ENCODE measurements at regions not wholly inside any gene's neighbourhood (a gene's known extent, or its start where the extent isn't known, plus 50 kb on each side); places are given as distances from the start of the nearest gene placed in this dataset.

DNA sequence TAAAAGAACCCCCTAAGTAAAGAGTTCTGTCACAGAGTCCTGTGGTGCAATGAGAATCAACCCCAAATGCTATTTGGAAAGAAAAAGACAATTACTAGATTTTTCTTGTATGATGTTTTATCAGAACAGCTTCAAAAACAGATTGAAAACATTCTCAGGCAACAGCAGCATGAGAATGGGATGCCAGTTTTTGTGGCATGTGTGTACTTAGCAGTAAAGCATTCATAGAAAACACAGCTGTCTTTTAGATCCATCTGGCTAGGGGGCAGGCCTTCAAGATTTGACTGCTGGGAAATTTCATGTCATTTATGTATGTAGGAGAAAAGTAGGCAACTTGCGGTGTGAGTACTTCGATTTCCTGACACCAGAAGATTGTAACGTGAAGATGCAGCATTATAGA, 170.5 kb upstream of the HTR2A start:
- no peak overlapping the region for H3K4me3 ChIP-seq (ENCODE audit: low read length)
- no peak overlapping the region for H3K9ac ChIP-seq (ENCODE audit: low read length)
- no peaks in the 10 kb centered on the region for H3K36me3 ChIP-seq (ENCODE audit: control insufficient read depth, low read depth, low read length)
- peaks cover 6% of the 10 kb centered on the region for H3K4me1 ChIP-seq (ENCODE audit: control insufficient read depth, low read depth, low read length)
- H3K27ac ChIP-seq (ENCODE audit: low read length) = no peak overlapping the region
- no peaks in the 10 kb centered on the region for H3K27me3 ChIP-seq (ENCODE audit: control insufficient read depth, insufficient read depth, low read length)
- H3K9me3 ChIP-seq (ENCODE audit: control insufficient read depth, low read depth, low read length) = no peaks in the 10 kb centered on the region

DNA sequence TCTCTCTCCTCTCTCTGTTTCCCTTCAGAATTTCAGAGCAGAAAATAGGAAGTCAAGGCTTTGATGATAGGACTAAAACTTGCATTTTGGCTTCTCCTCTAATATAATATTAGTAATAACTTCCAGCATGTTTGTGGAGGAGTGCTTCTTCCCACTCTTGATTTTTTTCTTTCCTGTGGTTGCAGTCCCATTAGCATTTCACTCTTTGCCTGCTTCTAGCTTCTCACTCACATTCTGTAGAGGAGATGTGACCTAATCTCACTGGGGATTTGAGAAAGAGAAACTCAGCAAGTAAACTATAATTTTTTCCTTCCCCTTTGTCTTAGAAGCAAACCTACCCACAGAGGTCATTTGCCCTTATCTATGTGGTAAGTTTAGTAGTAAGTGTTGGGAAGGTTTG, 169.4 kb upstream of the HTR2A start:
- H3K36me3 ChIP-seq (ENCODE audit: control insufficient read depth, low read depth, low read length) = no peaks in the 10 kb centered on the region
- H3K9ac ChIP-seq (ENCODE audit: low read length) = no peak overlapping the region
- H3K9me3 ChIP-seq (ENCODE audit: control insufficient read depth, low read depth, low read length) = no peaks in the 10 kb centered on the region
- no peak overlapping the region for H3K27ac ChIP-seq (ENCODE audit: low read length)
- no peaks in the 10 kb centered on the region for H3K27me3 ChIP-seq (ENCODE audit: control insufficient read depth, insufficient read depth, low read length)
- peaks cover 6% of the 10 kb centered on the region for H3K4me1 ChIP-seq (ENCODE audit: control insufficient read depth, low read depth, low read length)
- no peak overlapping the region for H3K4me3 ChIP-seq (ENCODE audit: low read length)

DNA sequence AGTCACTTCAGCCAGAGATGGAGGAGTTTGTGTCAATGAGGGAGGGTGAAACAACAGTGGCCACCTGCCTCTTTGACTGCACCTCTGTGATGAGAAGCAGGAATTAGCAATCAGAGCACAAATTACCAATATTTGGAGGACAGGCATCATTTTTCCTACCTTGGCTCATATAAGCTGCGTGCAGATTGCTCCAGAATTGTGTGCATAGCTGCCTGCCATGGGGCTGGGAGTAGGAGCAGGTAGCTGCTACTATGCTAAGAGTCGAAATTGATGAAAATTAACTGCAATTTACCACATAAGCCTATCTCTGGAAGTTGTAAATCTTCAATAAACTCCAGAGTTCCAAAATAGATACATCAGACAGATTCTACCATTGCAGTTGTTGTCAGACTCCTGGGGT, 167.5 kb upstream of the HTR2A start:
- Histone ChIP-seq H3K9ac (ENCODE audit: low read length) (no peak overlapping the region), H3K9me3 (ENCODE audit: control insufficient read depth, low read depth, low read length) (peaks cover 7% of the 10 kb centered on the region), H3K27ac (ENCODE audit: low read length) (no peak overlapping the region), H3K4me3 (ENCODE audit: low read length) (no peak overlapping the region), H3K4me1 (ENCODE audit: control insufficient read depth, low read depth, low read length) (peaks cover 3% of the 10 kb centered on the region), H3K36me3 (ENCODE audit: control insufficient read depth, low read depth, low read length) (no peaks in the 10 kb centered on the region), H3K27me3 (ENCODE audit: control insufficient read depth, insufficient read depth, low read length) (no peaks in the 10 kb centered on the region)

GRCh38 chr13:47049276-47049989, 152.6 kb upstream of the HTR2A start:
- H3K36me3 ChIP-seq (ENCODE audit: control insufficient read depth, low read depth, low read length) = no peaks in the 10 kb centered on the region
- no peak overlapping the region for H3K9ac ChIP-seq (ENCODE audit: low read length)
- H3K27me3 ChIP-seq (ENCODE audit: control insufficient read depth, insufficient read depth, low read length) = no peaks in the 10 kb centered on the region
- no peak overlapping the region for H3K4me3 ChIP-seq (ENCODE audit: low read length)
- no peaks in the 10 kb centered on the region for H3K9me3 ChIP-seq (ENCODE audit: control insufficient read depth, low read depth, low read length)
- no peak overlapping the region for H3K27ac ChIP-seq (ENCODE audit: low read length)
- peaks cover 13% of the 10 kb centered on the region for H3K4me1 ChIP-seq (ENCODE audit: control insufficient read depth, low read depth, low read length)

GRCh38 chr13:47046706-47047105, 149.9 kb upstream of the HTR2A start:
- Histone ChIP-seq H3K4me1 (ENCODE audit: control insufficient read depth, low read depth, low read length) (peaks cover 13% of the 10 kb centered on the region), H3K9ac (ENCODE audit: low read length) (no peak overlapping the region), H3K36me3 (ENCODE audit: control insufficient read depth, low read depth, low read length) (no peaks in the 10 kb centered on the region), H3K9me3 (ENCODE audit: control insufficient read depth, low read depth, low read length) (no peaks in the 10 kb centered on the region), H3K27ac (ENCODE audit: low read length) (no peak overlapping the region), H3K4me3 (ENCODE audit: low read length) (no peak overlapping the region), H3K27me3 (ENCODE audit: control insufficient read depth, insufficient read depth, low read length) (no peaks in the 10 kb centered on the region)

DNA sequence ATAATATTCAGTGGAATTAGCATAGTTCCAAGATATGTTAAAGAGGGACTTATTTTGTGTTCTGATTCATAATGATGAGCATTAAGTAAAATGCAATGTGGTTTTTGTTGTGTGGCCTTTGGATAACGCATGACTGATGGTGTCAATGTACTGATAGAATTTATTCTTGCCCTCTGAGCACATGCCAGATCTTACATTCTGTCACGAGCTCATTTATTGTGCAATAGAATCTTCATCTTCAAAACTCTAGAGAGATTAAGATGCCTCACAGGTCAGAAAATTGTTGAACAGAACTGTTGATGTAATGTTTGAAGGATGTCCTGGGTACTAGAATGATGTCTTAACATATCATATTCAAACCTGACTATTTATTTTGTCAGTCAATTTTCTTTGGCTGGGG, 148.0 kb upstream of the HTR2A start:
- H3K9ac ChIP-seq (ENCODE audit: low read length) = no peak overlapping the region
- peaks cover 13% of the 10 kb centered on the region for H3K4me1 ChIP-seq (ENCODE audit: control insufficient read depth, low read depth, low read length)
- H3K4me3 ChIP-seq (ENCODE audit: low read length) = no peak overlapping the region
- H3K9me3 ChIP-seq (ENCODE audit: control insufficient read depth, low read depth, low read length) = no peaks in the 10 kb centered on the region
- no peak overlapping the region for H3K27ac ChIP-seq (ENCODE audit: low read length)
- no peaks in the 10 kb centered on the region for H3K36me3 ChIP-seq (ENCODE audit: control insufficient read depth, low read depth, low read length)
- H3K27me3 ChIP-seq (ENCODE audit: control insufficient read depth, insufficient read depth, low read length) = no peaks in the 10 kb centered on the region

GRCh38 chr13:47039106-47039505, 142.3 kb upstream of the HTR2A start:
- Histone ChIP-seq H3K9me3 (ENCODE audit: control insufficient read depth, low read depth, low read length) (no peaks in the 10 kb centered on the region), H3K36me3 (ENCODE audit: control insufficient read depth, low read depth, low read length) (no peaks in the 10 kb centered on the region), H3K27ac (ENCODE audit: low read length) (no peak overlapping the region), H3K9ac (ENCODE audit: low read length) (no peak overlapping the region), H3K4me1 (ENCODE audit: control insufficient read depth, low read depth, low read length) (peaks cover 18% of the 10 kb centered on the region), H3K27me3 (ENCODE audit: control insufficient read depth, insufficient read depth, low read length) (no peaks in the 10 kb centered on the region), H3K4me3 (ENCODE audit: low read length) (no peak overlapping the region)

DNA sequence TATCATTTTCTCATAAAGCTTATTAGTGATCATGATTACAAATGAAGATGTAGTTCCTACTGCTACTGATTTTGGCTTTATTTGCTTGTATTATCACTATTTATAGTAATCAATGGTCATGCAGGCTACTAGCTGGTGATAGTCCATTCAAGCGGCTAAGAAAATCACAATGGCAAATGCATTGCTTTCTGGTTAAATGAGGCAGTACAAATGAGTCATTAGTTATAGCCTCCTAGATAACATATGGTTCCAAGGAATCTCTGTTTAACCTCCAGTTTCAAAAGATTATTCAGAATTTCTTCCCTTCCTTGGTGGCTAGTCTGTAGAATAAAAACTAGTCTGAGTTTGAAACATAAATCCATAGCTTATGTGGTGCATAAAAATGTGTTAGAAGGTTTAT, 141.3 kb upstream of the HTR2A start:
- no peaks in the 10 kb centered on the region for H3K27me3 ChIP-seq (ENCODE audit: control insufficient read depth, insufficient read depth, low read length)
- H3K9ac ChIP-seq (ENCODE audit: low read length) = no peak overlapping the region
- H3K4me3 ChIP-seq (ENCODE audit: low read length) = no peak overlapping the region
- H3K27ac ChIP-seq (ENCODE audit: low read length) = no peak overlapping the region
- H3K4me1 ChIP-seq (ENCODE audit: control insufficient read depth, low read depth, low read length) = peaks cover 18% of the 10 kb centered on the region
- no peaks in the 10 kb centered on the region for H3K9me3 ChIP-seq (ENCODE audit: control insufficient read depth, low read depth, low read length)
- H3K36me3 ChIP-seq (ENCODE audit: control insufficient read depth, low read depth, low read length) = no peaks in the 10 kb centered on the region

DNA sequence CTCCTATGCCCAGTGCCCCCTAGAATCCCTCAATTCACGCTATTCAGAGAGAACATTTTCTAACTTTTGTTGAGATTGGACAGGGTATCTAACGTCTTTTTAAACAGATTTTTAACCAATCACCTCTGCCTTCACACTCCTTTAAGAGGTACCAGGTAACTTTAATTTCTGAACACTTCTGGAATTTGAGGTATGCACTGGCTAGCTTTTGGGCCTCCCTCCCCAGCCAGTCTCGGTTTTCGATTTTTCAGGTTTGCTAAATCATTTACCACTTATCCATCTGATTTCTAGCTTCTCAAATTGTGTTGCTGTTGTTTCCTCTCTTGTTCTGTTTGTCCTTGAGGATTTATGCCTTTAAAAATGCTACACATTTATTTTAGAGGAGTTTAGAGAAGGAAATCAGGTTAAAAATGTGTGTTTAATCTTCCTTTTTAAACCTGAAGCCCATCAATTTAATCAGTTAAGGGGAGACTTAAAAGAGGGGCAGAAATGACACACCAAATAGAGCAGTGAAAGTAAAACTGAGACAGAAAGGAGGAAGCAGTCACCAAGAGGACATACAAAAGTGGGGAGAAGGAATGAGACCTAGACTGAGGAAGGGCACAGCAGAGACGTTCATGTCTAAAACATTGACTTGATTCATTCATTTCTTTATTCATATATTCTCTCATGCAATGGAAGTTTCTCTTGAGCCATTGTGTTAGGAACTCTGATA, 139.6 kb upstream of the HTR2A start:
- Histone ChIP-seq H3K9me3 (ENCODE audit: control insufficient read depth, low read depth, low read length) (no peaks in the 10 kb centered on the region), H3K36me3 (ENCODE audit: control insufficient read depth, low read depth, low read length) (no peaks in the 10 kb centered on the region), H3K9ac (ENCODE audit: low read length) (no peak overlapping the region), H3K27ac (ENCODE audit: low read length) (peak overlapping the region; percentile 2), H3K4me3 (ENCODE audit: low read length) (no peak overlapping the region), H3K4me1 (ENCODE audit: control insufficient read depth, low read depth, low read length) (peaks cover 18% of the 10 kb centered on the region), H3K27me3 (ENCODE audit: control insufficient read depth, insufficient read depth, low read length) (no peaks in the 10 kb centered on the region)

DNA sequence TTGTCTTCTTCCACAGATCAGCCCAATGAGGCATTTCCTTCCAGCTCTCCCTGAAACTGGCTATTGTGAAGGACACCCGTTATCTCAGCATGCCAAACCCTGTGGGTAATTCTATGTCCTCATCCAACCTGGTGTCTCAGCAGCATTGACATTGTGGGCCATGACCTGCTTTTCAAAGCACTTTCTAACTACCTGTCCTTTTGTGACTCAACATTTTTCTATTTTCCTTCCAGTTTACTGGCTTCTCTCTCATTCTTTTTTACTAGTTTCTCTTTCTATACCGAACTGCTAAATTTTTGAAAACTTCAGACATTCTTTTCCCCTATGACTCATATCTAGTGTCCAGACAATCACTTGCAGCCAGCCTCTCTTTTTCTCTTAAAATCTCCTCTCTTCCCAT, 136.4 kb upstream of the HTR2A start:
- H3K4me3 ChIP-seq (ENCODE audit: low read length) = no peak overlapping the region
- H3K9me3 ChIP-seq (ENCODE audit: control insufficient read depth, low read depth, low read length) = no peaks in the 10 kb centered on the region
- no peaks in the 10 kb centered on the region for H3K36me3 ChIP-seq (ENCODE audit: control insufficient read depth, low read depth, low read length)
- H3K4me1 ChIP-seq (ENCODE audit: control insufficient read depth, low read depth, low read length) = peaks cover 12% of the 10 kb centered on the region
- no peak overlapping the region for H3K9ac ChIP-seq (ENCODE audit: low read length)
- H3K27ac ChIP-seq (ENCODE audit: low read length) = no peak overlapping the region
- no peaks in the 10 kb centered on the region for H3K27me3 ChIP-seq (ENCODE audit: control insufficient read depth, insufficient read depth, low read length)

GRCh38 chr13:47027780-47028437, 131.1 kb upstream of the HTR2A start:
- no peaks in the 10 kb centered on the region for H3K36me3 ChIP-seq (ENCODE audit: control insufficient read depth, low read depth, low read length)
- no peak overlapping the region for H3K27ac ChIP-seq (ENCODE audit: low read length)
- H3K4me3 ChIP-seq (ENCODE audit: low read length) = no peak overlapping the region
- no peaks in the 10 kb centered on the region for H3K9me3 ChIP-seq (ENCODE audit: control insufficient read depth, low read depth, low read length)
- peak overlapping the region; percentile 15 for H3K9ac ChIP-seq (ENCODE audit: low read length)
- peaks cover 4% of the 10 kb centered on the region for H3K4me1 ChIP-seq (ENCODE audit: control insufficient read depth, low read depth, low read length)
- H3K27me3 ChIP-seq (ENCODE audit: control insufficient read depth, insufficient read depth, low read length) = no peaks in the 10 kb centered on the region

Measured in iPS-18a (cell line).